GM12891 (cell line): ENCODE measurements at regions not wholly inside any gene's neighbourhood (a gene's known extent, or its start where the extent isn't known, plus 50 kb on each side); places are given as distances from the start of the nearest gene placed in this dataset.
"Not testable (repeated sequence)": the region's sequence is repeated elsewhere in the genome, so short reads cannot be mapped to it uniquely, and the experiment has no call there.

Experiments used
- POLR2A ChIP-seq: IDR thresholded peaks from 2 replicates; pipeline ENCODE4 v1.6.1; 2011; ENCODE audit warnings: low read depth, low read length, control low read depth
- POLR2AphosphoS5 ChIP-seq: IDR thresholded peaks from 2 replicates; pipeline ENCODE4 v1.6.1; 2011; ENCODE audit warnings: low read depth, low read length, control low read depth
- TAF1 ChIP-seq: IDR thresholded peaks from 2 replicates; pipeline ENCODE4 v1.6.1; 2011; ENCODE audit warnings: low read depth, low read length, control low read depth

GRCh38 chr6:85227345-85227744 lies 222.5 kb upstream of the NT5E start:
- not testable (repeated sequence) for TF ChIP-seq POLR2AphosphoS5, TAF1, POLR2A
